Activated naive CD4-positive, alpha-beta T cell treated with anti-CD3 and anti-CD28 coated beads, Interleukin-2, amount 10 ng/mL, durations not matched to agents 7 days and 5 days (primary cell): ENCODE measurements at regions not wholly inside any gene's neighbourhood (a gene's known extent, or its start where the extent isn't known, plus 50 kb on each side); places are given as distances from the start of the nearest gene placed in this dataset.

Experiments
- CTCF ChIA-PET: fragments of 350-600 bp; sonication (Branson Sonifier 250); formaldehyde crosslinking; loops from one replicate; lab custom pipeline; 2021; ENCODE audit warnings: antibody characterized with exemption; lab: Charles Lee
- DNase-seq: peaks from one replicate; pipeline ENCODE4 v3.0.0-alpha.2; 2020
- H3K27ac Mint-ChIP-seq: one replicate; pipeline ENCODE4 v1.8.0; 2021; ENCODE audit warnings: mild to moderate bottlenecking, moderate library complexity, mixed read lengths
- H3K27me3 Mint-ChIP-seq: one replicate; pipeline ENCODE4 v1.8.0; 2021; ENCODE audit warnings: mild to moderate bottlenecking, mixed read lengths
- H3K36me3 Mint-ChIP-seq: one replicate; pipeline ENCODE4 v1.8.0; 2021; ENCODE audit warnings: mixed read lengths
- H3K4me1 Mint-ChIP-seq: one replicate; pipeline ENCODE4 v1.8.0; 2021; ENCODE audit warnings: mixed read lengths
- H3K4me3 Mint-ChIP-seq: one replicate; pipeline ENCODE4 v1.8.0; 2021; ENCODE audit warnings: mild to moderate bottlenecking, moderate library complexity, mixed read lengths
- H3K9me3 Mint-ChIP-seq: one replicate; pipeline ENCODE4 v1.8.0; 2021; ENCODE audit warnings: mixed read lengths

GRCh38 chr3:117263745-117264144 is 554.2 kb downstream of the TUSC7 start:
- no peaks in the 10 kb centered on the region for H3K27me3 Mint-ChIP-seq
- DNase-seq = no peak
- CTCF ChIA-PET = no interaction called here
- H3K9me3 Mint-ChIP-seq = peaks cover 6% of the 10 kb centered on the region
- no peak overlapping the region for H3K27ac Mint-ChIP-seq
- no peaks in the 10 kb centered on the region for H3K4me1 Mint-ChIP-seq
- no peak overlapping the region for H3K4me3 Mint-ChIP-seq
- no peaks in the 10 kb centered on the region for H3K36me3 Mint-ChIP-seq

- no peak overlapping the region for H3K27ac Mint-ChIP-seq
- CTCF ChIA-PET = no interaction called here
- H3K4me3 Mint-ChIP-seq = no peak overlapping the region
- no peaks in the 10 kb centered on the region for H3K4me1 Mint-ChIP-seq
- H3K36me3 Mint-ChIP-seq = no peaks in the 10 kb centered on the region
- peaks cover 6% of the 10 kb centered on the region for H3K9me3 Mint-ChIP-seq
- no peak for DNase-seq
- H3K27me3 Mint-ChIP-seq = no peaks in the 10 kb centered on the region
These were observed 554.8 kb downstream of the TUSC7 start for GRCh38 chr3:117264204-117264994.

GRCh38 chr3:117266806-117267205 is 557.2 kb downstream of the TUSC7 start:
- H3K4me1 Mint-ChIP-seq = no peaks in the 10 kb centered on the region
- no peak for DNase-seq
- H3K4me3 Mint-ChIP-seq = no peak overlapping the region
- CTCF ChIA-PET = interaction anchor here (0.6 kb wide), 1 partner anchor 451 kb away, joined by 3 read pairs; no protein-coding TSS in a partner anchor
- H3K27ac Mint-ChIP-seq = no peak overlapping the region
- H3K27me3 Mint-ChIP-seq = no peaks in the 10 kb centered on the region
- no peaks in the 10 kb centered on the region for H3K36me3 Mint-ChIP-seq
- H3K9me3 Mint-ChIP-seq = peaks cover 8% of the 10 kb centered on the region

- Mint-ChIP-seq H3K4me1 (no peaks in the 10 kb centered on the region), H3K27me3 (no peaks in the 10 kb centered on the region), H3K9me3 (peaks cover 5% of the 10 kb centered on the region), H3K27ac (no peak overlapping the region), H3K36me3 (no peaks in the 10 kb centered on the region), H3K4me3 (no peak overlapping the region)
- no peak for DNase-seq
- CTCF ChIA-PET = no interaction called here
These were observed 558.7 kb downstream of the TUSC7 start for GRCh38 chr3:117268318-117268717.

GRCh38 chr3:117272274-117272673 is 562.7 kb downstream of the TUSC7 start:
- H3K27ac Mint-ChIP-seq = no peak overlapping the region
- CTCF ChIA-PET = no interaction called here
- no peaks in the 10 kb centered on the region for H3K27me3 Mint-ChIP-seq
- H3K4me3 Mint-ChIP-seq = no peak overlapping the region
- H3K36me3 Mint-ChIP-seq = no peaks in the 10 kb centered on the region
- H3K9me3 Mint-ChIP-seq = peaks cover 2% of the 10 kb centered on the region
- DNase-seq = no peak
- H3K4me1 Mint-ChIP-seq = no peaks in the 10 kb centered on the region

GRCh38 chr3:117272876-117273523 is 563.4 kb downstream of the TUSC7 start:
- peaks cover 2% of the 10 kb centered on the region for H3K9me3 Mint-ChIP-seq
- no peak overlapping the region for H3K4me3 Mint-ChIP-seq
- no peaks in the 10 kb centered on the region for H3K4me1 Mint-ChIP-seq
- no peaks in the 10 kb centered on the region for H3K27me3 Mint-ChIP-seq
- CTCF ChIA-PET = no interaction called here
- no peak overlapping the region for H3K27ac Mint-ChIP-seq
- H3K36me3 Mint-ChIP-seq = no peaks in the 10 kb centered on the region
- DNase-seq = no peak

- no peaks in the 10 kb centered on the region for H3K9me3 Mint-ChIP-seq
- H3K36me3 Mint-ChIP-seq = no peaks in the 10 kb centered on the region
- no peak for DNase-seq
- no peak overlapping the region for H3K27ac Mint-ChIP-seq
- CTCF ChIA-PET = no interaction called here
- no peaks in the 10 kb centered on the region for H3K4me1 Mint-ChIP-seq
- H3K27me3 Mint-ChIP-seq = no peaks in the 10 kb centered on the region
- H3K4me3 Mint-ChIP-seq = no peak overlapping the region
These were observed 568.2 kb downstream of the TUSC7 start for GRCh38 chr3:117277816-117278215.

GRCh38 chr3:117278424-117279190 is 569.0 kb downstream of the TUSC7 start:
- no peaks in the 10 kb centered on the region for H3K9me3 Mint-ChIP-seq
- H3K36me3 Mint-ChIP-seq = no peaks in the 10 kb centered on the region
- no peak overlapping the region for H3K27ac Mint-ChIP-seq
- CTCF ChIA-PET = no interaction called here
- H3K4me1 Mint-ChIP-seq = no peaks in the 10 kb centered on the region
- no peak overlapping the region for H3K4me3 Mint-ChIP-seq
- DNase-seq = no peak
- H3K27me3 Mint-ChIP-seq = no peaks in the 10 kb centered on the region

GRCh38 chr3:117281371-117281770 is 571.8 kb downstream of the TUSC7 start:
- Mint-ChIP-seq H3K4me1 (no peaks in the 10 kb centered on the region), H3K4me3 (no peak overlapping the region), H3K9me3 (no peaks in the 10 kb centered on the region), H3K27ac (no peak overlapping the region), H3K27me3 (no peaks in the 10 kb centered on the region), H3K36me3 (no peaks in the 10 kb centered on the region)
- no peak for DNase-seq
- CTCF ChIA-PET = no interaction called here

- CTCF ChIA-PET = no interaction called here
- H3K9me3 Mint-ChIP-seq = peaks cover 3% of the 10 kb centered on the region
These were observed 573.0 kb downstream of the TUSC7 start for GRCh38 chr3:117282566-117282965.

GRCh38 chr3:117285737-117286136 is 576.2 kb downstream of the TUSC7 start:
- H3K4me1 Mint-ChIP-seq = no peaks in the 10 kb centered on the region
- H3K36me3 Mint-ChIP-seq = no peaks in the 10 kb centered on the region
- no peaks in the 10 kb centered on the region for H3K27me3 Mint-ChIP-seq
- no peak overlapping the region for H3K4me3 Mint-ChIP-seq
- H3K9me3 Mint-ChIP-seq = peaks cover 3% of the 10 kb centered on the region
- H3K27ac Mint-ChIP-seq = no peak overlapping the region
- DNase-seq = no peak
- CTCF ChIA-PET = no interaction called here

More at GRCh38 chr3:117282566-117282965, 573.0 kb downstream of the TUSC7 start:
- no peaks in the 10 kb centered on the region for H3K36me3 Mint-ChIP-seq
- no peaks in the 10 kb centered on the region for H3K4me1 Mint-ChIP-seq
- no peaks in the 10 kb centered on the region for H3K27me3 Mint-ChIP-seq
- no peak overlapping the region for H3K27ac Mint-ChIP-seq
- H3K4me3 Mint-ChIP-seq = no peak overlapping the region
- no peak for DNase-seq

- H3K36me3 Mint-ChIP-seq = no peaks in the 10 kb centered on the region
- peaks cover 3% of the 10 kb centered on the region for H3K9me3 Mint-ChIP-seq
- no peak for DNase-seq
- H3K4me3 Mint-ChIP-seq = no peak overlapping the region
- H3K4me1 Mint-ChIP-seq = no peaks in the 10 kb centered on the region
- CTCF ChIA-PET = no interaction called here
- no peaks in the 10 kb centered on the region for H3K27me3 Mint-ChIP-seq
- H3K27ac Mint-ChIP-seq = no peak overlapping the region
These were observed 576.9 kb downstream of the TUSC7 start for GRCh38 chr3:117286488-117286887.

GRCh38 chr3:117287602-117288001 is 578.0 kb downstream of the TUSC7 start:
- H3K27ac Mint-ChIP-seq = no peak overlapping the region
- no peak for DNase-seq
- CTCF ChIA-PET = no interaction called here
- peaks cover 3% of the 10 kb centered on the region for H3K9me3 Mint-ChIP-seq
- no peak overlapping the region for H3K4me3 Mint-ChIP-seq
- no peaks in the 10 kb centered on the region for H3K27me3 Mint-ChIP-seq
- H3K36me3 Mint-ChIP-seq = no peaks in the 10 kb centered on the region
- H3K4me1 Mint-ChIP-seq = no peaks in the 10 kb centered on the region

- Mint-ChIP-seq H3K27ac (no peak overlapping the region), H3K4me3 (no peak overlapping the region), H3K4me1 (no peaks in the 10 kb centered on the region), H3K27me3 (no peaks in the 10 kb centered on the region), H3K36me3 (no peaks in the 10 kb centered on the region), H3K9me3 (peaks cover 4% of the 10 kb centered on the region)
- DNase-seq = no peak
- CTCF ChIA-PET = no interaction called here
These were observed 581.9 kb downstream of the TUSC7 start for GRCh38 chr3:117291476-117291875.
